ENCODE measurements at regions not wholly inside any gene's neighbourhood (a gene's known extent, or its start where the extent isn't known, plus 50 kb on each side); places are given as distances from the start of the nearest gene placed in this dataset.

- TF ChIP-seq SIN3A (IDR thresholded peaks at IDR 0.05; ENCODE audit: borderline replicate concordance, insufficient read depth, low read length) (no peak), TAF1 (IDR thresholded peaks at IDR 0.05; ENCODE audit: borderline replicate concordance, insufficient read depth, low read length) (no peak), POLR2AphosphoS5 (IDR thresholded peaks at IDR 0.05; ENCODE audit: low read depth, low read length) (no peak), FOXP2 (optimal IDR thresholded peaks at IDR 0.05; ENCODE audit: borderline replicate concordance, extremely low read depth, extremely low read length, insufficient read depth) (no peak)
- TF ChIP-seq, protein P1, sequence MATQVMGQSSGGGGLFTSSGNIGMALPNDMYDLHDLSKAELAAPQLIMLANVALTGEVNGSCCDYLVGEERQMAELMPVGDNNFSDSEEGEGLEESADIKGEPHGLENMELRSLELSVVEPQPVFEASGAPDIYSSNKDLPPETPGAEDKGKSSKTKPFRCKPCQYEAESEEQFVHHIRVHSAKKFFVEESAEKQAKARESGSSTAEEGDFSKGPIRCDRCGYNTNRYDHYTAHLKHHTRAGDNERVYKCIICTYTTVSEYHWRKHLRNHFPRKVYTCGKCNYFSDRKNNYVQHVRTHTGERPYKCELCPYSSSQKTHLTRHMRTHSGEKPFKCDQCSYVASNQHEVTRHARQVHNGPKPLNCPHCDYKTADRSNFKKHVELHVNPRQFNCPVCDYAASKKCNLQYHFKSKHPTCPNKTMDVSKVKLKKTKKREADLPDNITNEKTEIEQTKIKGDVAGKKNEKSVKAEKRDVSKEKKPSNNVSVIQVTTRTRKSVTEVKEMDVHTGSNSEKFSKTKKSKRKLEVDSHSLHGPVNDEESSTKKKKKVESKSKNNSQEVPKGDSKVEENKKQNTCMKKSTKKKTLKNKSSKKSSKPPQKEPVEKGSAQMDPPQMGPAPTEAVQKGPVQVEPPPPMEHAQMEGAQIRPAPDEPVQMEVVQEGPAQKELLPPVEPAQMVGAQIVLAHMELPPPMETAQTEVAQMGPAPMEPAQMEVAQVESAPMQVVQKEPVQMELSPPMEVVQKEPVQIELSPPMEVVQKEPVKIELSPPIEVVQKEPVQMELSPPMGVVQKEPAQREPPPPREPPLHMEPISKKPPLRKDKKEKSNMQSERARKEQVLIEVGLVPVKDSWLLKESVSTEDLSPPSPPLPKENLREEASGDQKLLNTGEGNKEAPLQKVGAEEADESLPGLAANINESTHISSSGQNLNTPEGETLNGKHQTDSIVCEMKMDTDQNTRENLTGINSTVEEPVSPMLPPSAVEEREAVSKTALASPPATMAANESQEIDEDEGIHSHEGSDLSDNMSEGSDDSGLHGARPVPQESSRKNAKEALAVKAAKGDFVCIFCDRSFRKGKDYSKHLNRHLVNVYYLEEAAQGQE (IDR thresholded peaks at IDR 0.05; ENCODE audit: insufficient read depth in 1 of 2, low read depth in 2 of 2, low read length in 2 of 2) = no peak
These were observed 136.5 kb downstream of the CEP135 start for GRCh38 chr4:56085275-56085674.

DNA sequence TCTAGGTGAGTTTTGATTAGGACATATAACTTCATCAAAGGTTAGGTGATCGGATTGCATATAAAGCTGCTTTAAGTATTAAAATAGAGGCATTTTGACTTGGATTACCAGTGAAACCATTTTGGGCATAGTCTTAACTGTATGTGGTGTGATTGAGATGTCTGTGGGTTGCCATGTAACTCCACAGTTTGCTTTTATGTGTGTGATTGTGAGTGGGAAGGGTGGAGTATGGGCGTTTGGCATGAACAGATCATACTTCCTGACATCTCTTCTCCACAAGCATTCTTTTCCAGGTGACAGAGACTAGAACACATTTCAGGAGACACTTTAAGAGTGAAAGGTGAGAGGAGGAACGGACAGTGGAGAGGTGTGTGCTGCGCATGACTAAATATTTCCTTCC lies 136.1 kb downstream of the CEP135 start:
- no peak for TF ChIP-seq TAF1 (IDR thresholded peaks at IDR 0.05; ENCODE audit: borderline replicate concordance, insufficient read depth, low read length)
- TF ChIP-seq, protein P1 (IDR thresholded peaks at IDR 0.05; ENCODE audit: insufficient read depth in 1 of 2, low read depth in 2 of 2, low read length in 2 of 2) = no peak
- no peak for TF ChIP-seq FOXP2 (optimal IDR thresholded peaks at IDR 0.05; ENCODE audit: borderline replicate concordance, extremely low read depth, extremely low read length, insufficient read depth)
- no peak for TF ChIP-seq POLR2AphosphoS5 (IDR thresholded peaks at IDR 0.05; ENCODE audit: low read depth, low read length)
